22Rv1 (cell line): ENCODE measurements at regions not wholly inside any gene's neighbourhood (a gene's known extent, or its start where the extent isn't known, plus 50 kb on each side); places are given as distances from the start of the nearest gene placed in this dataset.

Experiments used
- ZFX ChIP-seq: fragments of 450-650 bp; IDR thresholded peaks from 2 replicates; pipeline ENCODE4 v1.6.1; 2017; ENCODE audit warnings: antibody characterized with exemption, borderline replicate concordance
- TF ChIP-seq, protein P1 (sequence below): fragments of 450-650 bp; IDR thresholded peaks from 2 replicates; pipeline ENCODE4 v1.5.1; 2017; ENCODE audit warnings: mild to moderate bottlenecking

- TF ChIP-seq, protein P1, sequence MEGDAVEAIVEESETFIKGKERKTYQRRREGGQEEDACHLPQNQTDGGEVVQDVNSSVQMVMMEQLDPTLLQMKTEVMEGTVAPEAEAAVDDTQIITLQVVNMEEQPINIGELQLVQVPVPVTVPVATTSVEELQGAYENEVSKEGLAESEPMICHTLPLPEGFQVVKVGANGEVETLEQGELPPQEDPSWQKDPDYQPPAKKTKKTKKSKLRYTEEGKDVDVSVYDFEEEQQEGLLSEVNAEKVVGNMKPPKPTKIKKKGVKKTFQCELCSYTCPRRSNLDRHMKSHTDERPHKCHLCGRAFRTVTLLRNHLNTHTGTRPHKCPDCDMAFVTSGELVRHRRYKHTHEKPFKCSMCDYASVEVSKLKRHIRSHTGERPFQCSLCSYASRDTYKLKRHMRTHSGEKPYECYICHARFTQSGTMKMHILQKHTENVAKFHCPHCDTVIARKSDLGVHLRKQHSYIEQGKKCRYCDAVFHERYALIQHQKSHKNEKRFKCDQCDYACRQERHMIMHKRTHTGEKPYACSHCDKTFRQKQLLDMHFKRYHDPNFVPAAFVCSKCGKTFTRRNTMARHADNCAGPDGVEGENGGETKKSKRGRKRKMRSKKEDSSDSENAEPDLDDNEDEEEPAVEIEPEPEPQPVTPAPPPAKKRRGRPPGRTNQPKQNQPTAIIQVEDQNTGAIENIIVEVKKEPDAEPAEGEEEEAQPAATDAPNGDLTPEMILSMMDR = no peak
- TF ChIP-seq ZFX = no peak
Observed at GRCh38 chr13:103953859-103954258, 887.6 kb upstream of the SLC10A2 start.
